WTC11 (cell line): ENCODE measurements at regions not wholly inside any gene's neighbourhood (a gene's known extent, or its start where the extent isn't known, plus 50 kb on each side); places are given as distances from the start of the nearest gene placed in this dataset.

ENCODE experiments used
- E2F5 ChIP-seq: sonication (generic); formaldehyde crosslinking; IDR thresholded peaks from 2 replicates; pipeline ENCODE4 v1.8.1; 2022; ENCODE audit warnings: mild to moderate bottlenecking, moderate library complexity, missing genetic modification reagents
- ELF4 ChIP-seq: sonication (generic); formaldehyde crosslinking; IDR thresholded peaks from 2 replicates; pipeline ENCODE4 v1.8.1; 2022; ENCODE audit warnings: low read depth, mild to moderate bottlenecking, moderate library complexity, missing genetic modification reagents
- TCF7 ChIP-seq: sonication (generic); formaldehyde crosslinking; IDR thresholded peaks from 2 replicates; pipeline ENCODE4 v1.8.0; 2022; ENCODE audit warnings: mild to moderate bottlenecking, low read depth, missing genetic modification reagents, moderate library complexity
- ZNF317 ChIP-seq: sonication (generic); formaldehyde crosslinking; IDR thresholded peaks from 2 replicates; pipeline ENCODE4 v1.8.1; 2023; ENCODE audit warnings: low read depth, mild to moderate bottlenecking, moderate library complexity, missing genetic modification reagents, borderline replicate concordance

- TF ChIP-seq E2F5 (CRISPR knock-in tag) (no peak), ELF4 (CRISPR knock-in tag) (no peak), TCF7 (CRISPR knock-in tag) (no peak), ZNF317 (no peak)
Measured at GRCh38 chr2:146764301-146764700, 1080.5 kb upstream of the ACVR2A start.
